ENCODE measurements at regions not wholly inside any gene's neighbourhood (a gene's known extent, or its start where the extent isn't known, plus 50 kb on each side); places are given as distances from the start of the nearest gene placed in this dataset.

DNA sequence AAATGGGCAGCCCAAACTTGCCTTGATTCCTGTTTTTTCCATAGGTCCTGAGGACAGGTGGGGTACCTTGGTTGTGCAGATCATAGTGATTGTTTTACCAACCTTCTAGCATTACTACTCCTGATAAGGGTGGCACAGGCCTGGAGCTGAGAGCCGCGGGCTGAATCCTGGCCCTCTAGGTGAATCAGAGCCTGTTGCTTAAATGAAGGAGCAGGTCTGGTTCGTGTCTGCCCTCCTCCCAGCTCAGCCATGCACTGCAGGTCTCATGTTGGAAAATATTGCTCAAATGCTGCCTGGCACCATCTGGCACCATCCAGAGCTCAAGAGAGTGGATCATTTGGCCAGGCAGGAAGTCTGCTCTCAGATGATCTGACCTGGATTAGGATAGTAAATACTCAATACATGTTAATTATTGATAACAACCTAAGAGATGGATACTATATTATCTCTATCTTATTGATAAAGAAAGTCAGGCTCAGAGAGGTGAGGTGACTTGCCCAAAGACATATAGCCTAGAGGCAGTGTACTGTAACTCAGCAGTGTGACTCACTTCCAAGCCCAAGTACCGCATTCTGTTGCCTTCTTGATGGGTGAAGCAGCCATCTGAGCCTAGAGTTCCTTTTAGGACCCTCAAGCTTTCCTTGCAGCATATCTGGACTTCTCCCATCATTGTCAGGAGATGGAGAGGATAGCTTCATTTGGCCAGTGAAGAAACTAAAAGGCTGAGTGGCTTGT lies 104.3 kb upstream of the PITX1 start:
- Histone ChIP-seq H3F3A (ENCODE audit: insufficient read depth) (peaks cover 11% of the 10 kb centered on the region; the same call in 1 of the 2 replicates), H3K4me2 (ENCODE audit: unreplicated experiment) (no peak overlapping the region), H3K27ac (no peak overlapping the region), H3K79me2 (ENCODE audit: insufficient read depth) (no peaks in the 10 kb centered on the region), H3K9me3 (ENCODE audit: low read depth) (no peaks in the 10 kb centered on the region), H3K9ac (no peak overlapping the region), H3K9me2 (ENCODE audit: insufficient read depth) (no peaks in the 10 kb centered on the region), H3K27me3 (replicated peaks; ENCODE audit: insufficient read depth) (no peaks in the 10 kb centered on the region), H3K36me3 (ENCODE audit: low read depth) (no peaks in the 10 kb centered on the region), H4K20me1 (ENCODE audit: insufficient read depth) (no peaks in the 10 kb centered on the region), H3K4me3 (no peak overlapping the region), H2AFZ (no peak overlapping the region), H3K4me1 (ENCODE audit: insufficient read depth) (peaks cover 35% of the 10 kb centered on the region)
- TF ChIP-seq EZH2phosphoT487 (IDR thresholded peaks at IDR 0.05; ENCODE audit: insufficient read depth, low read depth) (no peak), EZH2 (IDR thresholded peaks at IDR 0.05; ENCODE audit: insufficient read depth, poor library complexity, severe bottlenecking) (no peak)
- peak; percentile 35 for DNase-seq
- in situ Hi-C loops (cut with MboI), result no loop called here
- 88 to 92% methylated on average over 4 of the region's 4 CpGs for WGBS, 2 experiments (ENCODE audit: low coverage in 1 of 2, low lambda C conversion rate in 2 of 2, missing lambda C conversion rate in 2 of 2)

GRCh38 chr5:135137146-135137915 lies 103.3 kb upstream of the PITX1 start:
- Histone ChIP-seq H2AFZ (no peak overlapping the region), H3K9ac (no peak overlapping the region), H3K9me2 (ENCODE audit: insufficient read depth) (no peaks in the 10 kb centered on the region), H3K36me3 (ENCODE audit: low read depth) (no peaks in the 10 kb centered on the region), H3K27me3 (replicated peaks; ENCODE audit: insufficient read depth) (no peaks in the 10 kb centered on the region), H4K20me1 (ENCODE audit: insufficient read depth) (no peaks in the 10 kb centered on the region), H3K27ac (no peak overlapping the region), H3K9me3 (ENCODE audit: low read depth) (no peaks in the 10 kb centered on the region), H3K79me2 (ENCODE audit: insufficient read depth) (no peaks in the 10 kb centered on the region), H3K4me2 (ENCODE audit: unreplicated experiment) (no peak overlapping the region), H3F3A (ENCODE audit: insufficient read depth) (peaks cover 11% of the 10 kb centered on the region; the same call in 1 of the 2 replicates), H3K4me1 (ENCODE audit: insufficient read depth) (peaks cover 35% of the 10 kb centered on the region), H3K4me3 (no peak overlapping the region)
- no peak for TF ChIP-seq EZH2phosphoT487 (IDR thresholded peaks at IDR 0.05; ENCODE audit: insufficient read depth, low read depth)
- TF ChIP-seq EZH2 (IDR thresholded peaks at IDR 0.05; ENCODE audit: insufficient read depth, poor library complexity, severe bottlenecking), result no peak
- no peak for DNase-seq
- 61 to 70% methylated on average over 13 of the region's 13 CpGs for WGBS, 2 experiments (ENCODE audit: low coverage in 1 of 2, low lambda C conversion rate in 2 of 2, missing lambda C conversion rate in 2 of 2)
- in situ Hi-C loops (cut with MboI), result no loop called here

DNA sequence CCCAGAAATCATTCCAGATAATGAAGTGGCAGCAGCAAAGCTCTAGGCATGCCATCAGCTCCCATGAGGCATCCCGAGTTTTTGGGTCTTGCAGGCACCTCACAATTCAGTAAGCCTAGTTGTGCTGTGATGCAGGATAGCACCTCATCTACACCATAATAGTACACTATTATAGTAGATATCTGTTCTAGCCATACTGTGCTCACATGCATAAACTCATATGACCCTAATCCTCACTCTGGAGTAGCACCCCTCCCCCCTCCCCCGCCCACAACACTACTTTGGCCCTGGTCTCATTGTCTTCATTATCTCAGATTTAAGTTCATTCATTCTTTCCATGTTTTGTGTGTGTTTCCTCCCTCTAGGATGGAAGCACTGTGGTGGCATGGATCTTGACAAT lies 102.5 kb upstream of the PITX1 start:
- 40% methylated on average over 1 to 2 of the region's 2 CpGs for WGBS, 2 experiments (ENCODE audit: low coverage in 1 of 2, low lambda C conversion rate in 2 of 2, missing lambda C conversion rate in 2 of 2)
- peaks cover 11% of the 10 kb centered on the region; the same call in 1 of the 2 replicates for H3F3A ChIP-seq (ENCODE audit: insufficient read depth)
- H4K20me1 ChIP-seq (ENCODE audit: insufficient read depth), result no peaks in the 10 kb centered on the region
- no peak overlapping the region for H3K4me2 ChIP-seq (ENCODE audit: unreplicated experiment)
- no peaks in the 10 kb centered on the region for H3K27me3 ChIP-seq (replicated peaks; ENCODE audit: insufficient read depth)
- no peak overlapping the region for H3K27ac ChIP-seq
- no peaks in the 10 kb centered on the region for H3K36me3 ChIP-seq (ENCODE audit: low read depth)
- no peak overlapping the region for H2AFZ ChIP-seq
- H3K9ac ChIP-seq, result no peak overlapping the region
- in situ Hi-C loops (cut with MboI), result no loop called here
- DNase-seq, result no peak
- H3K79me2 ChIP-seq (ENCODE audit: insufficient read depth), result no peaks in the 10 kb centered on the region
- no peaks in the 10 kb centered on the region for H3K9me2 ChIP-seq (ENCODE audit: insufficient read depth)
- no peak overlapping the region for H3K4me3 ChIP-seq
- TF ChIP-seq EZH2 (IDR thresholded peaks at IDR 0.05; ENCODE audit: insufficient read depth, poor library complexity, severe bottlenecking) (no peak), EZH2phosphoT487 (IDR thresholded peaks at IDR 0.05; ENCODE audit: insufficient read depth, low read depth) (no peak)
- no peaks in the 10 kb centered on the region for H3K9me3 ChIP-seq (ENCODE audit: low read depth)
- H3K4me1 ChIP-seq (ENCODE audit: insufficient read depth), result peaks cover 35% of the 10 kb centered on the region

- H3F3A ChIP-seq (ENCODE audit: insufficient read depth), result peaks cover 11% of the 10 kb centered on the region; the same call in 1 of the 2 replicates
- H3K4me1 ChIP-seq (ENCODE audit: insufficient read depth), result peaks cover 29% of the 10 kb centered on the region
- H3K4me2 ChIP-seq (ENCODE audit: unreplicated experiment), result no peak overlapping the region
- H3K9ac ChIP-seq, result no peak overlapping the region
- no peaks in the 10 kb centered on the region for H3K9me3 ChIP-seq (ENCODE audit: low read depth)
- no peaks in the 10 kb centered on the region for H3K79me2 ChIP-seq (ENCODE audit: insufficient read depth)
- TF ChIP-seq EZH2 (IDR thresholded peaks at IDR 0.05; ENCODE audit: insufficient read depth, poor library complexity, severe bottlenecking) (no peak), EZH2phosphoT487 (IDR thresholded peaks at IDR 0.05; ENCODE audit: insufficient read depth, low read depth) (no peak)
- H3K36me3 ChIP-seq (ENCODE audit: low read depth), result no peaks in the 10 kb centered on the region
- H4K20me1 ChIP-seq (ENCODE audit: insufficient read depth), result no peaks in the 10 kb centered on the region
- no peak overlapping the region for H3K4me3 ChIP-seq
- H3K27ac ChIP-seq, result no peak overlapping the region
- DNase-seq, result peak; percentile 89
- H2AFZ ChIP-seq, result no peak overlapping the region
- no peaks in the 10 kb centered on the region for H3K27me3 ChIP-seq (replicated peaks; ENCODE audit: insufficient read depth)
- 29 to 31% methylated on average over 14 of the region's 14 CpGs for WGBS, 2 experiments (ENCODE audit: low coverage in 1 of 2, low lambda C conversion rate in 2 of 2, missing lambda C conversion rate in 2 of 2)
- in situ Hi-C loops (cut with MboI), result no loop called here
- no peaks in the 10 kb centered on the region for H3K9me2 ChIP-seq (ENCODE audit: insufficient read depth)
These were observed 101.7 kb upstream of the PITX1 start for GRCh38 chr5:135135530-135136226.
